ENCODE measurements at regions not wholly inside any gene's neighbourhood (a gene's known extent, or its start where the extent isn't known, plus 50 kb on each side); places are given as distances from the start of the nearest gene placed in this dataset.
A peak's percentile ranks its signal among the peaks of the same experiment; 100 is the strongest.

DNA sequence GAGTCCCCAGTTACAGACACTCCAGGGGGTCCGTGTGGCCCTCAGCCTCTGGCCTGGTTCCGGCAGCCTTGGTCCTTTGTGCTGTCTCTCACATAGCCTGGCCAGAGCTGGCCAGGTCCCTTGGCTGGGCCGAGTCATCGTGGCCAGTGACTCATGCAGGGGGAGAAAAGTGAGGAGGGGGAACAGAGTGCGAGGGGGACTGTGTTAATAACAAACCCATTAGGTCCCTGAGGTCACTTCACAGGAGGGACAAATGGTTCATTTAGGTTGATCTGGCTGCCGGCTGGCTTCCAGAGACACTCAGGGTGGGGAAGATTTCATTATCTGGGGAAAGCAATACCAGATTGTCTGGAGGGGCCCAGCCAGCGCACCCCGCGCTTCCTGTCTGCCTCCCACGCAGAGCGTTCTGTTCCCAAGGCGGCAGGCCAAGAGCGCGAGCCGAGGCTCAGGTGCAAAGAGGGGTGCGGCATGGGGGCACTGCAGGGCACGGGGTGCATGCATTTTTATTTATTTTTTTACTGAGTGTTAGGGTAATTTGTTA lies 223.1 kb downstream of the SEC14L1 start (continued):
- TF ChIP-seq, protein P1, sequence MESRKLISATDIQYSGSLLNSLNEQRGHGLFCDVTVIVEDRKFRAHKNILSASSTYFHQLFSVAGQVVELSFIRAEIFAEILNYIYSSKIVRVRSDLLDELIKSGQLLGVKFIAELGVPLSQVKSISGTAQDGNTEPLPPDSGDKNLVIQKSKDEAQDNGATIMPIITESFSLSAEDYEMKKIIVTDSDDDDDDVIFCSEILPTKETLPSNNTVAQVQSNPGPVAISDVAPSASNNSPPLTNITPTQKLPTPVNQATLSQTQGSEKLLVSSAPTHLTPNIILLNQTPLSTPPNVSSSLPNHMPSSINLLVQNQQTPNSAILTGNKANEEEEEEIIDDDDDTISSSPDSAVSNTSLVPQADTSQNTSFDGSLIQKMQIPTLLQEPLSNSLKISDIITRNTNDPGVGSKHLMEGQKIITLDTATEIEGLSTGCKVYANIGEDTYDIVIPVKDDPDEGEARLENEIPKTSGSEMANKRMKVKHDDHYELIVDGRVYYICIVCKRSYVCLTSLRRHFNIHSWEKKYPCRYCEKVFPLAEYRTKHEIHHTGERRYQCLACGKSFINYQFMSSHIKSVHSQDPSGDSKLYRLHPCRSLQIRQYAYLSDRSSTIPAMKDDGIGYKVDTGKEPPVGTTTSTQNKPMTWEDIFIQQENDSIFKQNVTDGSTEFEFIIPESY (CRISPR knock-in tag; IDR thresholded peaks at IDR 0.05) = peak; percentile 83
- peak; percentile 56 for TF ChIP-seq FOS (IDR thresholded peaks at IDR 0.05; ENCODE audit: extremely low read depth, insufficient read length)
- no peak for TF ChIP-seq SIN3B (IDR thresholded peaks at IDR 0.05; ENCODE audit: low read depth)
- TF ChIP-seq PHTF2 (CRISPR knock-in tag; IDR thresholded peaks at IDR 0.05) = no peak
- no peak for TF ChIP-seq XRCC4 (IDR thresholded peaks at IDR 0.05; ENCODE audit: extremely low read depth, insufficient read depth, insufficient read length)
- TF ChIP-seq HOXB6 (CRISPR knock-in tag; IDR thresholded peaks at IDR 0.05; ENCODE audit: borderline replicate concordance) = no peak
- no peak for TF ChIP-seq ZNF507 (tag; conservative IDR thresholded peaks at IDR 0.05)
- no peak for TF ChIP-seq STAT5B (CRISPR knock-in tag; IDR thresholded peaks at IDR 0.05)
- TF ChIP-seq, protein P2, sequence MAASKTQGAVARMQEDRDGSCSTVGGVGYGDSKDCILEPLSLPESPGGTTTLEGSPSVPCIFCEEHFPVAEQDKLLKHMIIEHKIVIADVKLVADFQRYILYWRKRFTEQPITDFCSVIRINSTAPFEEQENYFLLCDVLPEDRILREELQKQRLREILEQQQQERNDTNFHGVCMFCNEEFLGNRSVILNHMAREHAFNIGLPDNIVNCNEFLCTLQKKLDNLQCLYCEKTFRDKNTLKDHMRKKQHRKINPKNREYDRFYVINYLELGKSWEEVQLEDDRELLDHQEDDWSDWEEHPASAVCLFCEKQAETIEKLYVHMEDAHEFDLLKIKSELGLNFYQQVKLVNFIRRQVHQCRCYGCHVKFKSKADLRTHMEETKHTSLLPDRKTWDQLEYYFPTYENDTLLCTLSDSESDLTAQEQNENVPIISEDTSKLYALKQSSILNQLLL (CRISPR knock-in tag; IDR thresholded peaks at IDR 0.05; ENCODE audit: borderline replicate concordance) = no peak
- TF ChIP-seq, protein P3, sequence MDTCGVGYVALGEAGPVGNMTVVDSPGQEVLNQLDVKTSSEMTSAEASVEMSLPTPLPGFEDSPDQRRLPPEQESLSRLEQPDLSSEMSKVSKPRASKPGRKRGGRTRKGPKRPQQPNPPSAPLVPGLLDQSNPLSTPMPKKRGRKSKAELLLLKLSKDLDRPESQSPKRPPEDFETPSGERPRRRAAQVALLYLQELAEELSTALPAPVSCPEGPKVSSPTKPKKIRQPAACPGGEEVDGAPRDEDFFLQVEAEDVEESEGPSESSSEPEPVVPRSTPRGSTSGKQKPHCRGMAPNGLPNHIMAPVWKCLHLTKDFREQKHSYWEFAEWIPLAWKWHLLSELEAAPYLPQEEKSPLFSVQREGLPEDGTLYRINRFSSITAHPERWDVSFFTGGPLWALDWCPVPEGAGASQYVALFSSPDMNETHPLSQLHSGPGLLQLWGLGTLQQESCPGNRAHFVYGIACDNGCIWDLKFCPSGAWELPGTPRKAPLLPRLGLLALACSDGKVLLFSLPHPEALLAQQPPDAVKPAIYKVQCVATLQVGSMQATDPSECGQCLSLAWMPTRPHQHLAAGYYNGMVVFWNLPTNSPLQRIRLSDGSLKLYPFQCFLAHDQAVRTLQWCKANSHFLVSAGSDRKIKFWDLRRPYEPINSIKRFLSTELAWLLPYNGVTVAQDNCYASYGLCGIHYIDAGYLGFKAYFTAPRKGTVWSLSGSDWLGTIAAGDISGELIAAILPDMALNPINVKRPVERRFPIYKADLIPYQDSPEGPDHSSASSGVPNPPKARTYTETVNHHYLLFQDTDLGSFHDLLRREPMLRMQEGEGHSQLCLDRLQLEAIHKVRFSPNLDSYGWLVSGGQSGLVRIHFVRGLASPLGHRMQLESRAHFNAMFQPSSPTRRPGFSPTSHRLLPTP (IDR thresholded peaks at IDR 0.05; ENCODE audit: borderline replicate concordance, extremely low read depth, insufficient read length) = no peak
- TF ChIP-seq, protein P4, sequence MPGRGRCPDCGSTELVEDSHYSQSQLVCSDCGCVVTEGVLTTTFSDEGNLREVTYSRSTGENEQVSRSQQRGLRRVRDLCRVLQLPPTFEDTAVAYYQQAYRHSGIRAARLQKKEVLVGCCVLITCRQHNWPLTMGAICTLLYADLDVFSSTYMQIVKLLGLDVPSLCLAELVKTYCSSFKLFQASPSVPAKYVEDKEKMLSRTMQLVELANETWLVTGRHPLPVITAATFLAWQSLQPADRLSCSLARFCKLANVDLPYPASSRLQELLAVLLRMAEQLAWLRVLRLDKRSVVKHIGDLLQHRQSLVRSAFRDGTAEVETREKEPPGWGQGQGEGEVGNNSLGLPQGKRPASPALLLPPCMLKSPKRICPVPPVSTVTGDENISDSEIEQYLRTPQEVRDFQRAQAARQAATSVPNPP (IDR thresholded peaks at IDR 0.05; ENCODE audit: borderline replicate concordance, insufficient read depth, insufficient read length) = no peak
- no peak for TF ChIP-seq ZSCAN32 (CRISPR knock-in tag; IDR thresholded peaks at IDR 0.05)
- no peak for TF ChIP-seq MCM2 (IDR thresholded peaks at IDR 0.05; ENCODE audit: low read depth)
- TF ChIP-seq NCOA2 (IDR thresholded peaks at IDR 0.05; ENCODE audit: partially characterized antibody in 2 of 2) = no peak
- TF ChIP-seq RB1 (IDR thresholded peaks at IDR 0.05; ENCODE audit: low read depth) = no peak; the same call in none of the 2 replicates
- no peak for TF ChIP-seq ZNF311 (CRISPR knock-in tag; IDR thresholded peaks at IDR 0.05)
- TF ChIP-seq TAL1 (IDR thresholded peaks at IDR 0.05) = peak; percentile 94
- TF ChIP-seq, protein P5, sequence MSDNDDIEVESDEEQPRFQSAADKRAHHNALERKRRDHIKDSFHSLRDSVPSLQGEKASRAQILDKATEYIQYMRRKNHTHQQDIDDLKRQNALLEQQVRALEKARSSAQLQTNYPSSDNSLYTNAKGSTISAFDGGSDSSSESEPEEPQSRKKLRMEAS (CRISPR knock-in tag; IDR thresholded peaks at IDR 0.05) = peak; percentile 64
- TF ChIP-seq SMAD4 (CRISPR knock-in tag; conservative IDR thresholded peaks at IDR 0.05) = peak; percentile 100
- TF ChIP-seq ZNF75A (CRISPR knock-in tag; IDR thresholded peaks at IDR 0.05) = no peak
- TF ChIP-seq POLR2B (IDR thresholded peaks at IDR 0.05; ENCODE audit: low read depth, partially characterized antibody) = no peak
- TF ChIP-seq FOXJ3 (CRISPR knock-in tag; IDR thresholded peaks at IDR 0.05) = no peak
- no peak for TF ChIP-seq ZSCAN29 (IDR thresholded peaks at IDR 0.05)
- TF ChIP-seq U2AF1 (optimal IDR thresholded peaks at IDR 0.05; ENCODE audit: low read depth, low read length) = no peak
